ENCODE measurements at regions not wholly inside any gene's neighbourhood (a gene's known extent, or its start where the extent isn't known, plus 50 kb on each side); places are given as distances from the start of the nearest gene placed in this dataset.

GRCh38 chr11:37124384-37124783 lies 526.3 kb upstream of the RAG2 start:
- no peaks in the 10 kb centered on the region for H4K20me1 ChIP-seq (ENCODE audit: insufficient read depth)
- no peak overlapping the region for H3K4me2 ChIP-seq (ENCODE audit: low read length)
- no peaks in the 10 kb centered on the region for H3K9me2 ChIP-seq (ENCODE audit: insufficient read depth, low read length)
- no peaks in the 10 kb centered on the region for H3F3A ChIP-seq (ENCODE audit: insufficient read depth, low read length, poor library complexity, severe bottlenecking)
- no peak overlapping the region for H3K9ac ChIP-seq (ENCODE audit: low read length)
- H3K9me3 ChIP-seq (ENCODE audit: low read length): no peaks in the 10 kb centered on the region
- no peak overlapping the region for H3K4me3 ChIP-seq (ENCODE audit: low read length)
- TF ChIP-seq MXI1 (conservative IDR thresholded peaks at IDR 0.05; ENCODE audit: poor library complexity, severe bottlenecking) (no peak), SMC3 (conservative IDR thresholded peaks at IDR 0.05; ENCODE audit: poor library complexity) (no peak), EP300 (conservative IDR thresholded peaks at IDR 0.05; ENCODE audit: poor library complexity, severe bottlenecking) (no peak), POLR2AphosphoS5 (IDR thresholded peaks at IDR 0.05) (no peak), REST (IDR thresholded peaks at IDR 0.05; ENCODE audit: borderline replicate concordance) (no peak)
- H3K36me3 ChIP-seq (ENCODE audit: insufficient read depth, low read length): no peaks in the 10 kb centered on the region
- H3K27me3 ChIP-seq (ENCODE audit: insufficient read depth, low read depth, low read length): no peaks in the 10 kb centered on the region
- H2AFZ ChIP-seq (ENCODE audit: low read depth, low read length): no peak overlapping the region
- H3K79me2 ChIP-seq (replicated peaks; ENCODE audit: insufficient read depth, low read length): no peaks in the 10 kb centered on the region
- H3K27ac ChIP-seq (ENCODE audit: low read length): no peak overlapping the region

DNA sequence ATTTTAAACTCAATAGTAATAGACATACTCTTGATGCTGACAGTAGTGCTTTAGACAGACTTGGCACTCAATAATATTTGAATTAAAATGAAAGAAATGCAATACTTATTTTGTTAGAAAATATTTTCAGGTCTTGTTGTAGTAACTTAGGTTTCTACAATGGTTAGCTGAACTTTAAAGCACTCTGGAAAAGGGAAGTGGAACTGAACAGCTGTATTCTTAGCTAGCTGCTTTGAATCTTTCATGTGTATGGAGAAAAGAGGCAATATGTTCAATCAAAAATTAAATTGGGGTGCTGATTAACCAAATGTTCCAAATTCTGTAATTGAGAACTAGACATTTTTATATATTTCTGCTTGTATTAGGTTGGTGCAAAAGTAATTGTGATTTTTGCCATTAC lies 517.9 kb upstream of the RAG2 start:
- Histone ChIP-seq H3K4me3 (ENCODE audit: low read length) (no peak overlapping the region), H3K4me2 (ENCODE audit: low read length) (no peak overlapping the region), H3K27ac (ENCODE audit: low read length) (no peak overlapping the region), H3K9me2 (ENCODE audit: insufficient read depth, low read length) (no peaks in the 10 kb centered on the region), H2AFZ (ENCODE audit: low read depth, low read length) (no peak overlapping the region), H3K9me3 (ENCODE audit: low read length) (no peaks in the 10 kb centered on the region), H3K36me3 (ENCODE audit: insufficient read depth, low read length) (no peaks in the 10 kb centered on the region), H3K9ac (ENCODE audit: low read length) (no peak overlapping the region), H4K20me1 (ENCODE audit: insufficient read depth) (no peaks in the 10 kb centered on the region), H3F3A (ENCODE audit: insufficient read depth, low read length, poor library complexity, severe bottlenecking) (no peaks in the 10 kb centered on the region), H3K27me3 (ENCODE audit: insufficient read depth, low read depth, low read length) (no peaks in the 10 kb centered on the region), H3K79me2 (replicated peaks; ENCODE audit: insufficient read depth, low read length) (no peaks in the 10 kb centered on the region)
- TF ChIP-seq RAD21 (conservative IDR thresholded peaks at IDR 0.05) (no peak), SMC3 (conservative IDR thresholded peaks at IDR 0.05; ENCODE audit: poor library complexity) (no peak), MXI1 (conservative IDR thresholded peaks at IDR 0.05; ENCODE audit: poor library complexity, severe bottlenecking) (no peak), EP300 (conservative IDR thresholded peaks at IDR 0.05; ENCODE audit: poor library complexity, severe bottlenecking) (no peak), POLR2AphosphoS5 (IDR thresholded peaks at IDR 0.05) (no peak), EZH2 (IDR thresholded peaks at IDR 0.05; ENCODE audit: borderline replicate concordance, insufficient read depth, low read length, poor library complexity, severe bottlenecking) (no peak), REST (IDR thresholded peaks at IDR 0.05; ENCODE audit: borderline replicate concordance) (no peak), TAF1 (IDR thresholded peaks at IDR 0.05; ENCODE audit: low read depth) (no peak)
- TF ChIP-seq, protein P1, sequence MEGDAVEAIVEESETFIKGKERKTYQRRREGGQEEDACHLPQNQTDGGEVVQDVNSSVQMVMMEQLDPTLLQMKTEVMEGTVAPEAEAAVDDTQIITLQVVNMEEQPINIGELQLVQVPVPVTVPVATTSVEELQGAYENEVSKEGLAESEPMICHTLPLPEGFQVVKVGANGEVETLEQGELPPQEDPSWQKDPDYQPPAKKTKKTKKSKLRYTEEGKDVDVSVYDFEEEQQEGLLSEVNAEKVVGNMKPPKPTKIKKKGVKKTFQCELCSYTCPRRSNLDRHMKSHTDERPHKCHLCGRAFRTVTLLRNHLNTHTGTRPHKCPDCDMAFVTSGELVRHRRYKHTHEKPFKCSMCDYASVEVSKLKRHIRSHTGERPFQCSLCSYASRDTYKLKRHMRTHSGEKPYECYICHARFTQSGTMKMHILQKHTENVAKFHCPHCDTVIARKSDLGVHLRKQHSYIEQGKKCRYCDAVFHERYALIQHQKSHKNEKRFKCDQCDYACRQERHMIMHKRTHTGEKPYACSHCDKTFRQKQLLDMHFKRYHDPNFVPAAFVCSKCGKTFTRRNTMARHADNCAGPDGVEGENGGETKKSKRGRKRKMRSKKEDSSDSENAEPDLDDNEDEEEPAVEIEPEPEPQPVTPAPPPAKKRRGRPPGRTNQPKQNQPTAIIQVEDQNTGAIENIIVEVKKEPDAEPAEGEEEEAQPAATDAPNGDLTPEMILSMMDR (IDR thresholded peaks at IDR 0.05; ENCODE audit: poor library complexity, severe bottlenecking): no peak
